ENCODE measurements at regions not wholly inside any gene's neighbourhood (a gene's known extent, or its start where the extent isn't known, plus 50 kb on each side); places are given as distances from the start of the nearest gene placed in this dataset.

DNA sequence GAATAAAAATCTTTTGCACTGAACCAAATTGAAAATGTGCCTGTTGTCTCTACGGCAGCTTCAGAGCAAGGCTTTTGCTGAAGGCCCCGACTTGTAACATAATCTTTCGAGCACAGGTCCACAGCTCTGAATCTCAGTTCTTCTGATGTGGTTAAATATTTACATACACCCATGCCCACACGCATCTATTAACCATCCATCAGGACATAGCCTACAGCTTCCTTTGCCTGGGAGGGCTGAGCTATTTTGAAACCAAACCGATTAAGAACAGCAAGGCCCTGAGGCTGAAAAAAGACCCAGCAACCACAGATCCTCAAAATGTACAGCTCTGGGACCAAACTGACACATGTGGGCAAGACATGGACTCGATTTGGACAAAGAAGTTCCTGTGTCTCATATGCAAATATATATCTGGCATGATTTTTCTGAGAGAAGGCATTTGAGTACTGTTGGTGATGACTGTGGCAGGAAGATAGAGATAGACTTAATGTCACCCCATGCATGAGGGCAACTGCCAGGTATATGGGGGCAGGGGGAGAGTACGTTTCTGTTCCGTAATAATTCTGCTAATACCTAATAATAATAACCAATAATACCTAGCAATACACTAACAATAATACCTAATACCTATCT is 322.7 kb upstream of the PLET1 start:
- DNase-seq (ENCODE audit: low read depth in 2 of 2) = no peak

DNA sequence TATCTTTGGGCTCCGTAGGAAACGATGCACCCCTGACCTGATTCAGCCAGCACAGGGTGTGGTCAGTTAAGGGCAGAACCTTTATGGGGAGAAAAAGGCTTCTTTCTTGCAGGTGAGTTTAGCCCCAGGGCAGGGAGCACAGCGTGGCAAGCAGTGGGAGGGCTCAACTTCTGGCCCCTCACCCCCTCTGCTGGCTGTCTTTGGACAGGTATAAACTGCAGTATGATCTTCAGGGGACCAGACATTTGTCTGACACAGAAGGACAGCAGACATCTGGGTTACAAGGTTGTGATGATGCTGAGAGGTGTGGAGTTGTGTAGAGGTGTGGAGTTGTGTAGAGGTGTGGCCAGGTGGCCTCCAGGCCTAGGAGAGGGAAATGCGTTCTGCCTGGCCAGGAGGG is 324.0 kb upstream of the PLET1 start:
- DNase-seq (ENCODE audit: low read depth in 2 of 2) = no peak

DNA sequence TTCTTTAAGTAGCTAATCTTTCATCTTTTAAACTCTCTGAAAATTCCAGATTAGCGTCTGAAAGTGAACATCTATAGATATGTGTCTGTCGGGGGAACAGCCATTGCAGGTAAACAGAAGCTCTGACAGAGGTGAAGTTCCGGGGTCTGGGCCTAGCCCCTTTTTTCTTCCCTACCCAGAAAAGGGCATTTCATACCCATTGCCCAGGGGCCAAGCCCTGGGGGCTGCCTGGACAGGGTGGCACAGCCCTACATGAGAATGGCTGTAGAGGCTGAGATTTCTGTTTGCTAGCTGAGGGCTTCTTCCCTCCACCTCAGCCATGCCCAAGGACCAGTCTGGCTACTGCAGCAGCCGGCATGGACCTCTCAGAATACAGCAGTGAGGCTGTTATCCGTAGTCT is 327.0 kb upstream of the PLET1 start:
- DNase-seq (ENCODE audit: low read depth in 2 of 2) = no peak

DNA sequence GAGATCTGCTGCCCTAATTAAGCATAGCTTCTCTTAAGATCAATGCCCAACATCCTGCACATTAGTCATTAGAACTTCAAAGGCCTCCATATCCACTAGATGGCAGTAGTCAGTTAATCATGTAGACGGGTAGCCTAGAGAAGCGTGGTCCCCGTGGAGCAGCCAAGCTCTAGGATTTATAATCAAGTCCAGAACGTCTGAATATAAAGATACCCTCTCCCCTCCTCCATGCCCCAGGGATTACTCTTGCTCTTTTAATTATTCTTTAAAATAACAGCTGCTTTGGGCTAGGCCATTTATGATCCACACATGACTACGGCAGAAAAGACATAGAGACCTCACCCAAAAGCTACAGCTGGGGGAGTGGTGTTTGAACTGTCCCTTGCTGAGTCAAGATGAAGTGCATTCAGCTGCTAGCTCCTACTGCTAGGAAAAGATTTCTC is 327.6 kb upstream of the PLET1 start:
- peak; percentile 20 to 26 for DNase-seq (ENCODE audit: low read depth in 2 of 2)

DNA sequence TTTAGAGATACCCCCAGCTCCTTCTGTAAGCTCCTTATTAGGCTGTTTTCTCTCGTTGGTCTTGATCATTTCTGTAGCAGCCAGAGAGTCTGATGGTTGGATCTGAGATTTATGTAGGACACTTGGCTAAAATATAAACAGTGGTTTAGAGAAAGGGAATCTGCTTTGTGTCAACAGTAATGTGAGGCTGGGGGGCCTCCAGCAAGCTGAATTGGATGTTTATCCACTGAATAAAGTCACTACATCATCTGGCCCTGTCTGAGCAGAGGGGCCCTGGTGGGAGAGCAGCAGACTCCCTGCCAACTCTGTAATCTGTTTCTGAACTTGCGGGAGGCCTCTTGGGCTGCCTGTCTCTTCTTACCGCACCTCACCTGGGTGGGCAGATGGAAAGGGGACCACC is 328.5 kb upstream of the PLET1 start:
- DNase-seq (ENCODE audit: low read depth in 2 of 2) = no peak

DNA sequence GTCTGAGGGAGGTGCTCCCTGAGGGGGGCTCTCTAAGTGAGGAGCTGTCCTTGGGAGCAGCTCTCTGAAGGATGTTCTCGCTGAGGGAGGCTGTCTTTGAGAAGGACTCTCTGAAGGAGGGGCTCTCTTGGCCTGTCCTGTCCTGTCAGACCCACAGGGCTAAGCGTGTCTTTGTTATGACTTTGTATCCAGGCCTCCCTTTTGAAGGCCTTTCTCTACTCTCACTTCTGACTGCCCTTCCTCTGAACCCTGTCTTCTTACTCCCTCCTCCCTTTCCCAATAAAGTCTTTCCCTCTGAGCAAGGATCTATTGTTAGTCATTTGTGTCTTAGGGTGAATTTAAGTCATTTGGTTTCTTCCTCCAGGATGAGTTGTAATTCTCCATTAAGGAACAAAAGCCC is 330.1 kb upstream of the PLET1 start:
- DNase-seq (ENCODE audit: low read depth in 2 of 2) = no peak

DNA sequence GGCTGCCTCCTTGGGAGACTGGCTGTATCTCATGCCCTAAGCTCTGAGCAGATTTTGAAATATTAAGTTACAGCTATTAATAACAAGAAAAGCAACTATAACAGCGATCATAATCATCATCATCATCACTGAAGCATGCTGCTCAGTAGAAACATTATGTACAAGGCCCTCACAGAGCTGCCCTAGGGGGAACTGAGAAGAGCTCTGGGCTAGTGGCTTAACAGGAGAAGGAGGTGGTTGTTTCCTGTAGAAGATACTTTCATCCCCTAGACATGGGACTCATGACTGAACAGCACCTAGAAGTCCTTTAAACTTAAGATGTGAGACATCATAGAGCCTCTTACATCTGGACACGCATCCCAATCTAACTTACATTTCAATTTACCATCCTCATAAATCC is 332.8 kb upstream of the PLET1 start:
- no peak for DNase-seq (ENCODE audit: low read depth in 2 of 2)

DNA sequence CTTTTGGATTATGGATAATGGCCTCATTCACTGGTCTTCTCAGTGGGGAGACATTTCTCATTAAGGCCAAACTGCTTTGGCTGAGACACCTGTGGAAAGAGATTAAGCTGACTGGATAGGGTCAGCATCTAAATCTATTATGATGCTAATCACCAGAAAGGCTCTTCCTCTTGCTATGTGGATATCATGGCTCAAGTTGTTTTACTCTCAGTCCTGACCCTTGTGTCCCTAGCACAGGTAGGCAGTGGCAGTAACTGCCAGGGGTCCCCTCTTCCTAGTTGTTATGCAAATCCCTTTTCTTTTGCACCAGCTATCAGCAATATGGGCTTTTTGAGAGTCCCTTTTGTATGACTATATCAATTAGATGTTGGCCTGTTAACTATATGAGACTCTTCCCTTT is 335.7 kb upstream of the PLET1 start:
- DNase-seq (ENCODE audit: low read depth in 2 of 2) = no peak

DNA sequence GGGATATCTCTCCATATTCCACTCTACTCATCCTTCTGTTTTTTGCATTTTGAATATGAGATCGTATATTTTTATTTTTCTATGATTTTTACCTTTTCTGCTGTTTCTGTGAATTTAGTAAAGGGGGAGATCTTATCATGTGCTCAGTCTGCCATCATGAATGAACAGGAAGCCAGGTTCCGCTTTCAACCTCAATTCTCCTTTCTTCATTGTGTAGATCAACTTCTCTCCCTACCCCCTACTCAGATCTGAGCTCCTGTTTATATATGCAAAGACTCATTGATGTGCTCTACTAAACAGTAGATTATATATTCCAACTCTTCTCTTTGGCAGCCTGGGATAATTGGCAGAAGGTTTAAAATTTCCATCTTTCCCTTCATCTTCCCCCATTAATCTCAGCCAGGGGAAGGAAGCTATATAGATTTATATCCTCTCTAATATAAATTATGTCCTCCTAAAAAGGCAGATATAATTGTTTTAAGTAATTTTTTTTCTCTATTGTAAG is 336.7 kb upstream of the PLET1 start:
- DNase-seq (ENCODE audit: low read depth in 2 of 2) = no peak

DNA sequence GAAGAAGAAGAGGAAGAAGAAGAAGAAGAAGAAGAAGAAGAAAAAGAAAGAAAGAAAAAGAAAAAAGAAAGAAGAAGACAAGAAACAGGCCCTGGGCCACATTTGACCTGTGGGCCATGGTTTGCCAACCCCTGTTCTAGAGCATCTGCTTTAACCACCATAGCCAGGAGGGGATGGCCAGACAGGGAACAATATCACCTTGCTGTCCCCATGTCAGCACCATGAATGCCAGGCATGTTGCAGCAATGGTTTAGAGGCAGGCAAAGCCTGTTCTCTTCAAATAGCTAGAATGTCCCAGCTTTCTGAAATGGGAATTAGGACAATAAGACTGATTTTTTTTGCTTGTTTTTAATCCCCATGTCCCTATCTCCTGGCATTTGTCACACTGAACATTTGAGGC is 338.6 kb upstream of the PLET1 start:
- DNase-seq (ENCODE audit: low read depth in 2 of 2) = no peak

DNA sequence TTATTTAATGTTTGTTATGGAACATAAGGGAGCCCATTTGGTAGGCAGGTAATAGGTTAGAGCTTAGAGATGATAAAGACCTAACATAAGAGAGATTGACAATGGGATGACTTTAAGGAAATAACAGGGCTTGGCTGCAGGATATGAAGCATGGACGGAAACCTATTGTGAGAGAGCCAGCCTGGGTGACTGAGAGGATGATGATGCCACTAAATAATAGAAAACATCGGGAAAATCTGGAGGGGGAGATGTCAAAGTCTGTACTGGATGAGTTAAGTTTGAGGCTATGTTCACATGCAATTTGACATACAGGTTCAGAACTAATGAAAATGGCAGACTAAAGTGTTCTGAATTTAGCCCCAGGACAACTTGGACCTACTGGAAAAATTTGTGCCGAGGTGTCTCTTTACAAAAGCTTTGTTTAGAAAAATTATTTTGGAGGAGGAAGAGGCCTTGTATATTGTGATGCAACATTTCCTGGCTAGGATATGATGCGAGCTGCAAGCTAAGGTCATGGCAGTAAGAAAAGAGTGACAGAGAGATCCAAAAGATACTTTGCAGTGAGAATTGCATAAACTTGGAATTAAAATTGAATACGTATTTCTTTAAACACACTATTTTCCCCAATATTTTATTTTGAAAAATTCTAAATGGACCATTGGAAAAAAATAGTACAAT is 339.3 kb upstream of the PLET1 start:
- DNase-seq (ENCODE audit: low read depth in 2 of 2) = no peak

DNA sequence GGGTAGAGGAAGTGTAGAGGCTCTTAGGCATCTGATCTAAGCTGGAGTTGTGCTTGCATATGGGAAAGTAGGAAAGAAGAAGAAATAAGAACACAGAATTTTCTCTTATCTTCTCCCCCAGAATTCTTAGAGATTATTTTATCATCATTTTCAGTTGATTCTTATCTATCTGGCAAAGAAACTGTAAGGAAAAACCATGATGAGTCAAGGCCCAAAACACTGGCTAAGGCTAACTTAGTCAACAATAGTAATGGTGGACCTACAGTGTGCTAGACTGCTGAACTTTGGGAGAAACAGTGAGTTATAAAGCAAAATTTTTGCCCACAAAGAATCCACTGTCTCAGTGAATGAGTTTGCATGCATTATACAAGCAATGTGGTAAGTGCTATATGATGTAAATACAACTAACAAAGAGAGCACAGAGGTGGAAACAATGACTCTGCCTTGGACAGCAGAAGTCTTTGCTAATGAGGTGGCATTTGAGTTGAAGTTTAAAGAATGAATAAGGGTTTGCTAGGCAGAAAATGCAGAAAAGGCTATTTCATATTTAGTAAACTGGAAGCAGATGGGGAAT is 344.5 kb upstream of the PLET1 start:
- no peak for DNase-seq (ENCODE audit: low read depth in 2 of 2)

DNA sequence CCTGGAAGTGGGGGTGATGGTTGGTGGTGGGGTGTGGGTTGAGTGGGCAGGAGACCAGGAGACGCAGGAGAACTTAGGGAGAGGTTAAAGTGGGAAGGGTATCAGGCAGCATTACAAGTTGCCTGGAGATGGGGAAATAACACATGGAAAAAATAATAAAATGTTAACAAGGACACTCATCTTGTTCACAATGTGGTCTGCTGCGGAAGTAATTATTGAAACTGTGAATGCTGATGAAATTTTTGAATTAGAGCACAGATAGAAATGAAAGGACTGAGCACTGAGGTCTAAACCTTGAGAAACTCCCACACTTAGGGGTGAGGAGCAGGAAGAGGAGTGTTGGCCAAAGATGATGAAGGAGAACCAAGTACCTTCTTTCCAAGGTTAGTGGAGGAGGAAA is 346.0 kb upstream of the PLET1 start:
- DNase-seq (ENCODE audit: low read depth in 2 of 2) = no peak

DNA sequence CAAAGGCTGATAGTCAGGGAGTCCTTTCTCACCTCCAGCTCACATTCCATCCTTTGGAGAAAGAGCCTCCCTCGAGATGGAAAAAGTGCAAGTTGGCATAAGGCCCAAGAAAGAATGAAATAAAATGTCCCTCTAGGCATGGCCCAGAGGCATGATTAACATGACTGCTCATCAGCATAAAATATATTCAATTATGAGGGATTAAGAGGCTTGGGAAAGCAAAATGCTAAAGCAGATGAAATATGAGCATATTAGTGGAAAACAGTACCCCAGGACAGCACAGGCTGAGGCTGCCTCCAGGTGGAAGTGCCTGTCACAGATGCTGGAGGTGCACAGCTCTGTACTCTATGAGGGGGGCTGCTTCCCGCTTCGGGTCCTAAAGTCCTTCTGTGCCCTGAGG is 347.8 kb upstream of the PLET1 start:
- no peak for DNase-seq (ENCODE audit: low read depth in 2 of 2)

DNA sequence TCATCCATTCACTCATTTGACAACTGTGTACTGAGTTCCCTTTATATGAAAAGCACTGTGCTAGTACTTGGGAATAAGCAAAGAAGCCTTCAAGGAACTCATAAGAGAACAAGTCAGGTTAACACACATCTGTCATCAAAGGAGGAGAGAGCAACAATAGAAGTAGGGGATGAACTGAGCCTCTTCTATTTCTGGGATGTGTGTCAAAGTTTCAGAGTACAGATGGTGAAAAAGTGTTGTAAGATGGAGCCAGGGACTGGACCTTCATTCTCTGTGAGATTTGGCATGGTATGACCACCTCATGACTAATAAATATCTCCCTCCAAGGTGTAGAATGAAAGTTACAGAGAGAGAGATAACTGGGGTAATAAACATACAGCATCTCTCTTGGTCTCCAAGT is 349.8 kb upstream of the PLET1 start:
- DNase-seq (ENCODE audit: low read depth in 2 of 2) = no peak

DNA sequence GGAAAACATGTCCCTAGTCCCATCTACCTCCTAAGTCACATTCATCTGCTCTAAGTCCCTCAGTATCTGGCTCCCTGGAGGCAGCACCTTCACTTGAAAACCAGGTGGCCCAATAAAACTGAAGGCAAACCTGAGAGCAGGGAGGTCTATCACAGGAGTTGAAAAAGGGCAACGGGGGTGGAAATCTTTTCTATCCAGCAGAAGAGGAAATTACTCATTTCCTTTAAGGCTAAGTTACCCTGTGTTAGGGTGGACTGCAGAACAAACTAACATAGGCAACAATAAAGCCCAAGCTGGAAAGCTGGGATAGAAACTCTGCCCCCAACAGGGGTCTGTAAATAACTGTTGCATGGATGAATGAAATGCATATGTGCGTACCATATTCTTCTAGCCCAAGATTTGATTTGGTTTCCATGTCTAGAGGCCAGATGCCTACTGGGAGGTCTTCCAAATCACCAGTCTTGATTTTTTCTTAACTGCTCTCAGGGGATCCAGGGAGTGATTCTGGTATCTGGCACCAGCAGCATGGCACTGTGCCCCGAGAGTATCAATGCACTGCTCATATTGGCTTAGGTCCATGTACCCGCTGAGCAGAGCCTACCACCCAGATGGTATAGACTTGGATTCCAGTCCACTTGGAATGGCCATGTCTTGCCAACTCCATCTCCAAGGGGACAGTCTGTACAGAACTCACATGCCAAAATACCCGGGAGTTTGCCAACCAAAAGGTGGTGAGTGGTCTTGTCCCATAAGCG is 350.0 kb upstream of the NCAM1 start:
- DNase-seq (ENCODE audit: low read depth in 2 of 2) = no peak

DNA sequence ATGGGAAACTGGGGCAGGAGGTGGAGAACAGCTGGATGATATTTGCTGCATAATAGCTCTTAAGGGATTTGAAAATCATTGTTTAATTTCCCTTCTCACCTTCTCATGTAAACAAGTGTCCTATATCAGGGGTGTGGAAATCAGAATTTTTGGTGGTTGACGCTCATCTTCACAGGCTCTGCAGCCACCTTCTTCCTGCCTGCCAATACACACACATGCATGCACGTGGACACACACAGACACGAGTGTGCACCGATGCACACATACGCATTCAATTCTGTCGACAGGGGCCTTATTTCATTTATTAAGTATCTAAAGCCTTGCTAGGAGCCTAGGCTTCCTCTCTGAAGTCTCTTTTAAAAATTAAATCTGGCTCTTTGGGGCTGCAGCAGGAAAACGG is 349.4 kb upstream of the NCAM1 start:
- DNase-seq (ENCODE audit: low read depth in 2 of 2) = no peak

DNA sequence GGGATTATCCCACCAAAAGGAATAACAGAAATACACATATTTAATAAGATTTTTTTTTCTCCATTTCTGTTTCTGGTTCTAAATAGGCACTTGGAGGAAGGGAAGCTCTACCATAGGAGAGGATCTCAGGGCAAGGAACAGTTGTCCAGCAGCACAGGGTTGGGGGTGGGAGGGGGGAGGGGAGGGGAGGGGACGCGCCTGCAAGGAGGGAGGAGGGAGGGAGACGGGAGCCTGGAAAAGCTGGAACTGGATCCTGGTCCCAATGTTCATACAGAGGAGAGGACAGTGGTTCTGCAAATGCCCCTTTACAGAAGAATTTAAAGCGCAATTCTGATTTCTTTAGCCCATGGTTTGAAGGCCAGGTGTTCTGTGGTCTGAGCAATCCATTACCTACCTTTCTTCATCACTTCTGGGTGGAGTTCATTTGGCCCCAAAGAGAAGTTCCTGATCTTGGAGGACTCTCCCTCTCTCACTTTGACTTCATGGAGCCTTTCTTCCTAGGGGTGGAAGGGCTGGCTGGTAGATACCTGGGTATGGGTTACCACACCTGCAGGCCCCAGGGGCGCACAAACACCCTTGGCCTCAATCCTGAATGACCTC is 348.9 kb upstream of the NCAM1 start:
- DNase-seq (ENCODE audit: low read depth in 2 of 2) = no peak

DNA sequence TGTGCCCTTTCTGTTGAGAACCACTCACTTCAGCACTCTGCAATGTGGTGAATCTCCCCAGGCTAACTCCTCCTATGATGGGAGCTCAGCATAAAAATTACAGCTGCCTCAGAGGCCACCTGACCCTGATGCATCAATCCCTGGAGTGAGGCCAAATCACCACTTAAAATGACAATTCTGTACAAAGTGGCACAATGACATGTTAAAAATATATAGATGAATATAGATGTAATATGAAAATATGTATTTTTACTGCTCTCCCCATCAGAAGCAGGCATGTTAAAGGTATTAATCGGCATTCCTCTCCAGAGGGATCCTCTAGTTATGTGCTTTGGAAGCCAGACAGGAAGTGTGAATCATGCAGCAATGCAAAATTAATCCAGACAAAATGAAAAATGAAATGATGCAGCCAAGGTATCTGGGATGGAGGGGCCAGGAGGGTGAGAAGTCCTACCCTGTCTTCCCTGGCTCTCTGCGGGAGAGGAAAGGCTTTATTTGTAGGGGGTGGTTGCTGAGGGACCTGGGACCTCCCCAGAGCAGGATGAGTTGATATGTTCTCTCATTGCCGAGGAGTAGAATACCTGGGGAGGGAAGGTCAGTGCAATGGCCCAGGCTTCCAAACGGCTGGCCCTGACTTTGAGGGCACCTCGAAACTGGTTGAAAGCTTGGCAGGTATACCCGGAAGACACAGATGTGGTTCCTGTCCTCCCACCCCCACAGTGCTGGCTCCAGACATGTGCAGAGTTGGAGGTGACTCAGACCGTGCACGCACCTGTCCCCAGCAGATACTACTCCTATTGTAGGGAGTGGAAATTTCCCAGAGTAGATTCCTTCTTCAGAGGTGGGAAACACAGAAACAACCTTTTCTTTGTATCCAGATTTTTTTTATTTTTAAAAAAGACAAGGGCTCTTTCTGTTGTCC is 347.9 kb upstream of the NCAM1 start:
- no peak for DNase-seq (ENCODE audit: low read depth in 2 of 2)

DNA sequence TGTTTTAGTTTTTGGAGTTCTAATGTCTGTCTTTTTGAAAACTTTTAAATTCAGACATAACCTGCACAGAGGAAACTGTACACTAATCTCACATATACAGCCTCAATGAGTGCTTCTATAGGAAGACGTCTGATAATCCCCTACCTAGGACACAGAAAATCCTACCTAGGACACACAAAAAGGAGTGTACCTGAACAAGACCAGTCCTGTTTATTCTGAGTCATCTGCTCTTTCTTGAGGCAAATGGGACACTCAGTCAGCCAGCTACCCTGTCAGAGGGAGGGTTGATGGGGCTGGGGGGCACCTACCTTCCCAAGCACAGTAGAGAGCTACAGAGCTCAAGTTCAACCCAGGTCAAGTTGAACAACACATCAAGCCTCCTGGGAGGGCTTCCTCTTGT is 346.6 kb upstream of the NCAM1 start:
- DNase-seq (ENCODE audit: low read depth in 2 of 2) = no peak

DNA sequence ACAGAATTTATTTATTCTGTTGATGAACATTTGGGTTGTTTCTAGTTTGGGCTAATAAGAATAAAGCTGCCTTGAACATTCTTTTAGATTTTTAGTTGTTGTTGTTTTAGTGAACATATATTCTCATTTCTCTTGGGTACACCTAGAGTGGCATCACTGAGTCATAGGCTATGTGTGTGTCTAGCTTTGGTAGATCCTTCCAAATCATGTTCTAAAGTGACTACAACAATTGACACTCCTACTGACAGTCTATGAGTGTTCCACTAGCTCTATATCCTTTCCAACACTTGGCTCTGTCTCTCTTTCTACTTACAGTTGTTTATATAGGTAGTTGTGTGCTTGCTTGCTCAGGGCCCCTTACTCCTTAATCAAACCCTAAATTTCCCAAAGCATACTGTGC is 346.0 kb upstream of the NCAM1 start:
- no peak for DNase-seq (ENCODE audit: low read depth in 2 of 2)
